Stomach (tissue), 8 donors: ENCODE measurements at regions not wholly inside any gene's neighbourhood (a gene's known extent, or its start where the extent isn't known, plus 50 kb on each side); places are given as distances from the start of the nearest gene placed in this dataset.
A peak's percentile ranks its signal among the peaks of the same experiment; 100 is the strongest.

Source experiments
- DNase-seq, 2 donors: peaks; one replicate each; pipeline versions ENCODE4 v3.0.0 to v3.0.0-alpha.2; 2013 to 2019
- H3K27ac ChIP-seq, 5 donors: fragments of 200-600 bp in 4 of 5; sonication (generic) in 4 of 5; one replicate each; pipeline ENCODE4 v1.5.1; 2013 to 2019; ENCODE audit warnings: mild to moderate bottlenecking in 1 of 5, moderate library complexity in 1 of 5
- H3K27me3 ChIP-seq, 3 donors: fragments of 200-600 bp; sonication (generic); one replicate each; pipeline ENCODE4 v1.5.1; 2017 to 2019; ENCODE audit warnings: mixed run types in 1 of 3
- H3K36me3 ChIP-seq, 4 donors: fragments of 200-600 bp; sonication (generic); 1 replicate in 3 of 4; 2 replicates in 1 of 4; pipeline ENCODE4 v1.5.1; 2016 to 2019
- H3K4me1 ChIP-seq, 4 donors: fragments of 200-600 bp; sonication (generic); one replicate each; pipeline ENCODE4 v1.5.1; 2016 to 2019
- H3K4me3 ChIP-seq, 4 donors: fragments of 200-600 bp; sonication (generic) in 3 of 4; one replicate each; pipeline ENCODE4 v1.5.1; 2016 to 2019; ENCODE audit warnings: mild to moderate bottlenecking in 1 of 4
- H3K9me3 ChIP-seq, 4 donors: fragments of 200-600 bp; sonication (generic); one replicate each; pipeline ENCODE4 v1.5.1; 2016 to 2019
- EP300 ChIP-seq: sonication (generic); formaldehyde crosslinking; IDR thresholded peaks from one replicate; pipeline ENCODE4 v1.6.1; 2017; ENCODE audit warnings: antibody characterized with exemption
- POLR2A ChIP-seq, 4 donors: fragments of 450-650 bp; IDR thresholded peaks; one replicate each; pipeline ENCODE4 v1.6.1; 2016; ENCODE audit warnings: antibody characterized with exemption in 4 of 4, control low read depth in 2 of 4, mild to moderate bottlenecking in 1 of 4, moderate library complexity in 1 of 4
- POLR2AphosphoS5 ChIP-seq, 3 donors: sonication (generic); formaldehyde crosslinking; IDR thresholded peaks; one replicate each; pipeline ENCODE4 v1.6.1; 2016; ENCODE audit warnings: antibody characterized with exemption in 3 of 3
- WGBS, 5 donors: extraction: QIAGEN DNeasy Blood & Tissue Kit in 3 of 5; methylation state at CpG; one replicate each; pipeline versions ENCODE4 v1.1.5 to v1.1.7; 2013 to 2018; 5-methylcytosine and 5-hydroxymethylcytosine counted together
- intact Hi-C: fragments of 100-400 bp; cut with DNase I; formaldehyde crosslinking; loops from one replicate; pipeline ENCODE4 v1.15.1; 2023; ENCODE audit warnings: low total_unique reads
- TF ChIP-seq, protein P1 (sequence below), 7 experiments: fragments of 450-650 bp in 4 of 7; fragments of 200-600 bp in 3 of 7; sonication (generic) in 3 of 7; IDR thresholded peaks; one replicate each; pipeline ENCODE4 v1.5.1; 2016 to 2019; ENCODE audit warnings: antibody characterized with exemption in 7 of 7, control low read depth in 2 of 7, mild to moderate bottlenecking in 1 of 7
- donor health status: healthy with polysubstance abuse.
- donor health status: Bipolar disorder and iron deficiency.
- donor health status: healthy.

DNA sequence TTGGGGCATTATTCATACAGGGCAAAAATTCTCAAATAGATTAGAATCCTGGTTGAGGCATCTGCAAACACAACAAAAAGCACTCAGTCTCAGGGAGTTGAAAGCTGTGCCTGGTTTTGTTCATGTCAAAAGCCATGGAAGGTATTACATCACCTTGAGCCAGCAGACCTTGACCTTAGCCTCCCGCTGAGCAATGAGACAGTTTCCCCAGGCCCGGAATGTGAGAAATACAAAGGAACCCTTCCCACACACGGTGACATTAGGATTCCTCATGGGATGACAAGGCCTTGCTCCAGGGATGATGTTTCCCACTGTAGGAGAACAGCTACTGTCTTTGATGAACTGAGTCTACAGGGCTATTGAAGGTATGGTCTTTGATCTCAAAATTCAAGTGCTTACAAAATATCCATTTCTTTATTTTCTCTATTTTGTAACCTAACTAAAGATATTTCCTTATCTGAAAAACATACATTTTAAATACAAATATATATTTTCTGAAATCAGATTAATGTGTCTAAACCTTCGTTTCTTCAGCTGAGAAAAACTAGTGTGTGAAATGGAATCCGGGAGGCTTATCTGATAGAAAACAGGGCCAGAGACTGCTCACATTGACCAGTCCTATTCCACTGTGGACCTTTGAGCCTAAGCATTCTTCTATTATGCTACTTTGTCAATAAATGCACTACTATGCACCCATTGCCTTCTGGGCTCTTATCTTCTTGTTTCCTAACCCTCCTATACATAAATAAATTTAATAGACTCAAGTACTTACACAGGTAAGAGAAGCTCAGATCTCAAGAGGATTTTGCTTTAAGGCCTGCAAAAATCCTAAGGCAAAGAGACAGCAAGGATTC, 298.2 kb downstream of the KBTBD8 start:
- peaks cover 0 to 5% (median 2%) of the 10 kb centered on the region in 4 donors for H3K4me1 ChIP-seq
- no peaks in the 10 kb centered on the region for H3K9me3 ChIP-seq
- 74 to 80% (median 77%) methylated on average over 5 of the region's 5 CpGs for WGBS, 5 donors
- H3K27me3 ChIP-seq: no peaks in the 10 kb centered on the region
- no peak overlapping the region for H3K4me3 ChIP-seq
- no peak overlapping the region for H3K27ac ChIP-seq
- no peak for DNase-seq
- no peak for TF ChIP-seq POLR2A (IDR thresholded peaks at IDR 0.05)
- TF ChIP-seq, protein P1, sequence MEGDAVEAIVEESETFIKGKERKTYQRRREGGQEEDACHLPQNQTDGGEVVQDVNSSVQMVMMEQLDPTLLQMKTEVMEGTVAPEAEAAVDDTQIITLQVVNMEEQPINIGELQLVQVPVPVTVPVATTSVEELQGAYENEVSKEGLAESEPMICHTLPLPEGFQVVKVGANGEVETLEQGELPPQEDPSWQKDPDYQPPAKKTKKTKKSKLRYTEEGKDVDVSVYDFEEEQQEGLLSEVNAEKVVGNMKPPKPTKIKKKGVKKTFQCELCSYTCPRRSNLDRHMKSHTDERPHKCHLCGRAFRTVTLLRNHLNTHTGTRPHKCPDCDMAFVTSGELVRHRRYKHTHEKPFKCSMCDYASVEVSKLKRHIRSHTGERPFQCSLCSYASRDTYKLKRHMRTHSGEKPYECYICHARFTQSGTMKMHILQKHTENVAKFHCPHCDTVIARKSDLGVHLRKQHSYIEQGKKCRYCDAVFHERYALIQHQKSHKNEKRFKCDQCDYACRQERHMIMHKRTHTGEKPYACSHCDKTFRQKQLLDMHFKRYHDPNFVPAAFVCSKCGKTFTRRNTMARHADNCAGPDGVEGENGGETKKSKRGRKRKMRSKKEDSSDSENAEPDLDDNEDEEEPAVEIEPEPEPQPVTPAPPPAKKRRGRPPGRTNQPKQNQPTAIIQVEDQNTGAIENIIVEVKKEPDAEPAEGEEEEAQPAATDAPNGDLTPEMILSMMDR (IDR thresholded peaks at IDR 0.05): no peak
- TF ChIP-seq POLR2AphosphoS5 (IDR thresholded peaks at IDR 0.05): no peak
- no peak for TF ChIP-seq EP300
- H3K36me3 ChIP-seq: no peaks in the 10 kb centered on the region
- intact Hi-C loops: no loop called here

DNA sequence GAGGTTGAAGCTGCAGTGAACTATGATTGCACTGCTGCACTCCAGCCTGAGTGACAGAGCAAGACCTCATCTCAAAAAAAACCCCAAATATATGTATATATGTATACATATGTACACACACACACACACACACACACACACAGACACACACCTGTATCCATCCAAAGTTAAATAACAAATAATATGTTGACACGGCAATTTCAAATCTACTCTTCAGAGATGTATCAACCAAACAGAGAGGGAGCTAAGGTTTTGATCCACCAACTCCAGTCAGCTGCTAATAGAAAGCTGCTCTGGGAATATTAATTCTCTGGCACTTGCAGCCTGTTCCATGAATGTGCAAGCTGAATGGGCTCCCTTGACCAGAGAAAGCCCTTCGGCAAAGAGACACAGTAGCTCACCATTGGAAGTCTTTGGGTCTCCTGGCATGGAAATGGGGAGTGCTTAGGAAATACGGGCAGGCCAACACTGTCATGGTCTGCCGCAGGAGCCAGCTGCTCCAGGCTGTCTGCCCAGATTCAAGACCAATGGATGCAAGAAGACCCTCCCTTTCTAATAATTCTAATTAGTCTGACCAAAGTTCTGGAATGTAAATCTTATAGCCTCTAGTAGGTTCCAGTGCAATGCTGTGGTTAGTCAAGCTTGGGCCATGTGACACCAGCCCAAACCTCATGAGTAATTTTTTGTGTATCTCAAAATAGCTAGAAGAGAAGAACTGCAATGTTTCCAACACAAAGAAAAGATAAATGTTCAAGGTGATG, 299.8 kb downstream of the KBTBD8 start:
- WGBS, 5 donors: 92 to 98% (median 94%) methylated on average over 4 of the region's 4 CpGs

DNA sequence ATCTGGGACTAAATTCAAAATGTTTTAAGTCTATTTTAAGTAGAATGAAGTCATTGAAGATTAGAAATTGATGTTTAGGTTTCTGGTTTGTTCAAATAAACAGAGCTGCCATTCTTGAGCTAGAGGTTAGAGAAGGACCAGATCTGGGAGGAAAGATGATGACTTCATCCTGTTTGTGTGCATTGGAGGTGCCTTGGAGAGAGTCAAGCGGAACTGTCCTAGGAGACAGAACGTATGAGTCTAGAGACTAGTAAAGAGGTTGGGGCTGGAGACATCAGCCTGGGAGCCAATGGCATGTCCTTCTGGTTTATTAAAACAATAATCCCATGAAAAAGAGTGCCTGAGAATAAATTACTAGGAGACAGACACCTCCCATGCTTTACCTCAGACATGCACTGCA, 303.4 kb downstream of the KBTBD8 start:
- TF ChIP-seq POLR2AphosphoS5 (IDR thresholded peaks at IDR 0.05): no peak
- TF ChIP-seq EP300: no peak
- TF ChIP-seq, protein P1 (IDR thresholded peaks at IDR 0.05): no peak
- TF ChIP-seq POLR2A (IDR thresholded peaks at IDR 0.05): no peak
- Histone ChIP-seq H3K27me3 (no peaks in the 10 kb centered on the region), H3K4me3 (no peak overlapping the region), H3K9me3 (no peaks in the 10 kb centered on the region), H3K36me3 (no peaks in the 10 kb centered on the region), H3K27ac (no peak overlapping the region), H3K4me1 (no peaks in the 10 kb centered on the region)
- intact Hi-C loops: no loop called here
- no peak for DNase-seq
- WGBS, 5 donors: 51 to 92% (median 85%) methylated on average over 2 of the region's 2 CpGs

More for the DNA sequence above, 299.8 kb downstream of the KBTBD8 start:
- intact Hi-C loops: no loop called here
- H3K4me3 ChIP-seq: no peak overlapping the region
- no peaks in the 10 kb centered on the region for H3K9me3 ChIP-seq
- H3K27me3 ChIP-seq: no peaks in the 10 kb centered on the region
- H3K4me1 ChIP-seq: no peaks in the 10 kb centered on the region
- TF ChIP-seq, protein P1 (IDR thresholded peaks at IDR 0.05): no peak
- TF ChIP-seq POLR2A (IDR thresholded peaks at IDR 0.05) (no peak), POLR2AphosphoS5 (IDR thresholded peaks at IDR 0.05) (no peak), EP300 (no peak)
- no peaks in the 10 kb centered on the region for H3K36me3 ChIP-seq
- no peak overlapping the region for H3K27ac ChIP-seq
- DNase-seq: no peak

DNA sequence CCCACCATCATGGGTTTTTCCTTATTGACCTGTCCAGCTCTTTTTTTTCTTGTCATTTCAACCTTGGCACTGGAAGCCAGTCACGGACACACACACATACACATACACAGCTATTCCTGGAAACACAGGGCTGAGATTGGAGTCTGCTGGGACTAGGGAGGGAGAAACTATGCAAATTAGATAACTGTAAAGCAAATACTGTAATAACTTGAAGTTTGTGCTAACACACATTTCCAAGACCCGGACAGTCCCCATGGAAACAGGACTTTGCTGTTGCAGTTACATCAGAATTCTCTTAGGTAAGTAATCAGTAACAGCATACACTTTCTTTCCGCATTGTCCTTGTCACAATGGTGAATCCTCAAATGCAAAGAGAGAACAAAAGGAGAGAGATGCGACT, 304.4 kb downstream of the KBTBD8 start:
- Histone ChIP-seq H3K4me3 (no peak overlapping the region), H3K36me3 (no peaks in the 10 kb centered on the region), H3K9me3 (no peaks in the 10 kb centered on the region), H3K4me1 (no peaks in the 10 kb centered on the region), H3K27ac (no peak overlapping the region), H3K27me3 (no peaks in the 10 kb centered on the region)
- DNase-seq: peak in 1 of 2 donors; percentile 21
- TF ChIP-seq POLR2AphosphoS5 (IDR thresholded peaks at IDR 0.05) (no peak), EP300 (no peak), POLR2A (IDR thresholded peaks at IDR 0.05) (no peak)
- TF ChIP-seq, protein P1 (IDR thresholded peaks at IDR 0.05): no peak
- intact Hi-C loops: no loop called here
- WGBS, 5 donors: 58 to 73% (median 69%) methylated on average over 4 of the region's 4 CpGs
